H9 (cell line): ENCODE measurements at regions not wholly inside any gene's neighbourhood (a gene's known extent, or its start where the extent isn't known, plus 50 kb on each side); places are given as distances from the start of the nearest gene placed in this dataset.

Experiments used
- DNase-seq: peaks from one replicate; pipeline ENCODE4 v3.0.0-alpha.2; 2017
- H2AFZ ChIP-seq: one replicate; pipeline ENCODE4 v1.6.1; 2013; ENCODE audit warnings: mild to moderate bottlenecking, low read length, control low read depth, moderate library complexity
- H2AK5ac ChIP-seq: 2 replicates; pipeline ENCODE4 v1.6.1; 2013; ENCODE audit warnings: low read length, control low read depth, mixed read lengths; ENCODE audit not compliant: insufficient read length
- H2BK120ac ChIP-seq: one replicate; pipeline ENCODE4 v1.6.1; 2013; ENCODE audit warnings: low read depth, mild to moderate bottlenecking, low read length, control low read depth, inconsistent platforms; ENCODE audit not compliant: poor library complexity, severe bottlenecking
- H2BK12ac ChIP-seq: 2 replicates; pipeline ENCODE4 v1.6.1; 2013; ENCODE audit warnings: low read length, control low read depth, mixed read lengths, low read depth; ENCODE audit not compliant: insufficient read length
- H2BK15ac ChIP-seq: 2 replicates; pipeline ENCODE4 v1.6.1; 2013; ENCODE audit warnings: low read depth, low read length, control low read depth
- H2BK20ac ChIP-seq: one replicate; pipeline ENCODE4 v1.6.1; 2013; ENCODE audit warnings: low read depth, mild to moderate bottlenecking, low read length, control low read depth, inconsistent platforms; ENCODE audit not compliant: poor library complexity, severe bottlenecking
- H2BK5ac ChIP-seq: 2 replicates; pipeline ENCODE4 v1.6.1; 2013; ENCODE audit warnings: low read length, control low read depth, mixed read lengths; ENCODE audit not compliant: insufficient read length
- H3K14ac ChIP-seq: 2 replicates; pipeline ENCODE4 v1.6.1; 2013; ENCODE audit warnings: low read length, control low read depth; ENCODE audit not compliant: insufficient read depth
- H3K18ac ChIP-seq: 2 replicates; pipeline ENCODE4 v1.6.1; 2013; ENCODE audit warnings: low read depth, mild to moderate bottlenecking, mixed read lengths, low read length, control low read depth; ENCODE audit not compliant: insufficient read length
- H3K23ac ChIP-seq: 2 replicates; pipeline ENCODE4 v1.6.1; 2013; ENCODE audit warnings: low read length, control low read depth, mixed read lengths, low read depth; ENCODE audit not compliant: insufficient read length
- H3K23me2 ChIP-seq: 2 replicates; pipeline ENCODE4 v1.6.1; 2013; ENCODE audit warnings: low read depth, mild to moderate bottlenecking, mixed read lengths, low read length, control low read depth; ENCODE audit not compliant: insufficient read length, poor library complexity, severe bottlenecking
- H3K27ac ChIP-seq: 2 replicates; pipeline ENCODE4 v1.5.1; 2013; ENCODE audit warnings: low read length, control low read depth, mixed read lengths, low read depth; ENCODE audit not compliant: insufficient read length
- H3K27me3 ChIP-seq: 2 replicates; pipeline ENCODE4 v1.6.1; 2013; ENCODE audit warnings: low read length, control low read depth, inconsistent platforms; ENCODE audit not compliant: insufficient read depth
- H3K4ac ChIP-seq: 2 replicates; pipeline ENCODE4 v1.6.1; 2013; ENCODE audit warnings: low read depth, mild to moderate bottlenecking, control low read depth, inconsistent platforms, low read length, moderate library complexity
- H3K4me1 ChIP-seq: 2 replicates; pipeline ENCODE4 v1.6.1; 2013; ENCODE audit warnings: low read length, control low read depth, inconsistent platforms; ENCODE audit not compliant: insufficient read depth
- H3K4me2 ChIP-seq: 2 replicates; pipeline ENCODE4 v1.6.1; 2013; ENCODE audit warnings: low read length, control low read depth, mixed read lengths; ENCODE audit not compliant: insufficient read length, insufficient read depth
- H3K56ac ChIP-seq: 2 replicates; pipeline ENCODE4 v1.6.1; 2013; ENCODE audit warnings: low read depth, mild to moderate bottlenecking, mixed read lengths, low read length, control low read depth; ENCODE audit not compliant: insufficient read length
- H3K79me1 ChIP-seq: 2 replicates; pipeline ENCODE4 v1.6.1; 2013; ENCODE audit warnings: low read depth, mild to moderate bottlenecking, moderate library complexity, low read length, control low read depth, inconsistent platforms; ENCODE audit not compliant: insufficient read depth, poor library complexity, severe bottlenecking
- H3K79me2 ChIP-seq: 2 replicates; pipeline ENCODE4 v1.6.1; 2013; ENCODE audit warnings: low read length, control low read depth, inconsistent platforms; ENCODE audit not compliant: insufficient read depth
- H3K9ac ChIP-seq: 2 replicates; pipeline ENCODE4 v1.6.1; 2013; ENCODE audit warnings: low read length, control low read depth, mixed read lengths; ENCODE audit not compliant: insufficient read length; ENCODE audit errors: extremely low read depth
- H3K9me3 ChIP-seq: one replicate; pipeline ENCODE4 v1.6.1; 2013; ENCODE audit warnings: low read depth, low read length, inconsistent platforms; ENCODE audit not compliant: control insufficient read depth
- H3T11ph ChIP-seq: one replicate; pipeline ENCODE4 v1.6.1; 2013; ENCODE audit warnings: mild to moderate bottlenecking, low read length, control low read depth, inconsistent platforms
- H4K20me1 ChIP-seq: one replicate; pipeline ENCODE4 v1.6.1; 2013; ENCODE audit not compliant: control insufficient read depth, insufficient read length, insufficient read depth
- H4K5ac ChIP-seq: 2 replicates; pipeline ENCODE4 v1.6.1; 2013; ENCODE audit warnings: low read depth, mild to moderate bottlenecking, mixed read lengths, low read length, control low read depth; ENCODE audit not compliant: insufficient read length
- H4K8ac ChIP-seq: replicated peaks from 2 replicates; pipeline ENCODE4 v1.6.1; 2013; ENCODE audit warnings: low read length, control low read depth, mixed read lengths, low read depth; ENCODE audit not compliant: insufficient read length
- H4K91ac ChIP-seq: 2 replicates; pipeline ENCODE4 v1.6.1; 2013; ENCODE audit warnings: low read depth, mild to moderate bottlenecking, moderate library complexity, mixed read lengths, low read length, control low read depth; ENCODE audit not compliant: insufficient read length
- H3K27ac Mint-ChIP-seq, 3 experiments: 2 replicates in 2 of 3; 3 replicates in 1 of 3; pipeline ENCODE4 v1.8.0; 2020 to 2021; ENCODE audit warnings: mixed read lengths in 3 of 3, mild to moderate bottlenecking in 1 of 3, moderate library complexity in 1 of 3
- H3K27me3 Mint-ChIP-seq: 2 replicates; pipeline ENCODE4 v1.8.0; 2021; ENCODE audit warnings: low read depth, mild to moderate bottlenecking, moderate library complexity, mixed read lengths
- H3K36me3 Mint-ChIP-seq, 3 experiments: 2 replicates in 2 of 3; 3 replicates in 1 of 3; pipeline ENCODE4 v1.8.0; 2020 to 2021; ENCODE audit warnings: low read depth in 3 of 3, mixed read lengths in 3 of 3; ENCODE audit not compliant: insufficient read depth in 1 of 3
- H3K4me1 Mint-ChIP-seq, 2 experiments: 2 replicates each; pipeline ENCODE4 v1.8.0; 2020; ENCODE audit warnings: mixed read lengths in 2 of 2
- H3K4me3 Mint-ChIP-seq, 2 experiments: 2 replicates in 1 of 2; 3 replicates in 1 of 2; pipeline ENCODE4 v1.8.0; 2020 to 2021; ENCODE audit warnings: mild to moderate bottlenecking in 2 of 2, mixed read lengths in 2 of 2, moderate library complexity in 1 of 2
- H3K9me3 Mint-ChIP-seq, 2 experiments: 2 replicates in 1 of 2; 3 replicates in 1 of 2; pipeline ENCODE4 v1.8.0; 2020; ENCODE audit warnings: mild to moderate bottlenecking in 2 of 2, mixed read lengths in 2 of 2, moderate library complexity in 1 of 2
- WGBS: extraction: QIAGEN DNeasy Blood & Tissue Kit; methylation state at CpG from one replicate; pipeline ENCODE4 v1.1.7; 2013; ENCODE audit warnings: missing lambda C conversion rate, low lambda C conversion rate, mixed read lengths; ENCODE audit not compliant: insufficient read length; ENCODE audit errors: extremely low coverage; 5-methylcytosine and 5-hydroxymethylcytosine counted together
- TF ChIP-seq, protein P1 (sequence below): fragments of 200-600 bp; sonication (generic); conservative IDR thresholded peaks from 3 replicates; pipeline ENCODE4 v1.8.0; 2021; ENCODE audit warnings: antibody characterized with exemption, mild to moderate bottlenecking

DNA sequence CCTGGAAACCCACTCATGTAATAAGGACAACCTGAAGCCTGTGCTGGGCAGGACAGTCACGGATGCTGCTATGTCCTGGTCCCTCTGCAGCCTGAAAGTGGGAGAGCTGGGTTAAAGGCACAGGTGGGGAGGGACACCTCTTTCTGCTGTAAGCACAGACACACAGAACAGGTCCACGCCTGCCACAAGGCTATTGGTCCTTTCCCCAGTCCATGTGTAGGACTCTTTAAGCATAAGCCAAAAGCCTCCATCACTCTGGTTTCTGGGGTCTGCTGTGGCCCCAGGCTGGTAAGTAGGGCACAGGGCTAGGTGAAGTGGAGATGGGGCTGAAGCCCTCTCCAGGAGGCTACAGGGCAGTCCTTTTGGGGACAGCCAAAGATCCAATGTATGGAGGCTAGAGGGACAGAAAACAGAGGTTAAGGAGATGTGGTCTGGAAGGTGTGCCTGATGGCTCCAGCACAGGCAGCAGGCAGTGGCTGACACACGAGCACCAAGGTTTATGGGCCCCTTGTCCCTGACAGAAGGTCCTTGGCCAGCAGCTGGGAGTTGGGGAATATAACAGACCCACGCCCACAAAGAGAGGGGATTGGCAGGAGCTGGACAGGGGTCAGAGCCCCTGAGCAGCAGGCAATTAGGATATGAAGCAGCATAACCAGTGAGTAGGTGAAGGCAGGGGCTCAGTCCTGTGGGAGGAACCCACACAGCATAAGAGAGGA lies 203.6 kb upstream of the MVB12B start:
- no peak for DNase-seq
- no peaks in the 10 kb centered on the region for H3K27me3 ChIP-seq

More for the DNA sequence above, 203.6 kb upstream of the MVB12B start:
- Histone ChIP-seq H3K4ac (no peak overlapping the region), H4K20me1 (no peaks in the 10 kb centered on the region), H2BK12ac (no peak overlapping the region), H3K9ac (no peak overlapping the region), H3K4me1 (no peaks in the 10 kb centered on the region), H3K9me3 (no peaks in the 10 kb centered on the region), H3K79me2 (no peaks in the 10 kb centered on the region), H3T11ph (no peak overlapping the region), H3K14ac (no peak overlapping the region; the same call in 1 of the 2 replicates), H4K91ac (no peak overlapping the region), H3K18ac (no peak overlapping the region), H2BK120ac (no peak overlapping the region), H2AFZ (no peak overlapping the region), H3K4me2 (no peak overlapping the region), H4K5ac (no peak overlapping the region), H2BK5ac (no peak overlapping the region), H2BK15ac (no peak overlapping the region), H2AK5ac (no peak overlapping the region), H4K8ac (no peak overlapping the region), H3K23ac (no peak overlapping the region), H3K56ac (no peak overlapping the region), H3K27ac (no peak overlapping the region), H2BK20ac (no peak overlapping the region), H3K79me1 (no peaks in the 10 kb centered on the region), H3K23me2 (no peaks in the 10 kb centered on the region)
- TF ChIP-seq, protein P1, sequence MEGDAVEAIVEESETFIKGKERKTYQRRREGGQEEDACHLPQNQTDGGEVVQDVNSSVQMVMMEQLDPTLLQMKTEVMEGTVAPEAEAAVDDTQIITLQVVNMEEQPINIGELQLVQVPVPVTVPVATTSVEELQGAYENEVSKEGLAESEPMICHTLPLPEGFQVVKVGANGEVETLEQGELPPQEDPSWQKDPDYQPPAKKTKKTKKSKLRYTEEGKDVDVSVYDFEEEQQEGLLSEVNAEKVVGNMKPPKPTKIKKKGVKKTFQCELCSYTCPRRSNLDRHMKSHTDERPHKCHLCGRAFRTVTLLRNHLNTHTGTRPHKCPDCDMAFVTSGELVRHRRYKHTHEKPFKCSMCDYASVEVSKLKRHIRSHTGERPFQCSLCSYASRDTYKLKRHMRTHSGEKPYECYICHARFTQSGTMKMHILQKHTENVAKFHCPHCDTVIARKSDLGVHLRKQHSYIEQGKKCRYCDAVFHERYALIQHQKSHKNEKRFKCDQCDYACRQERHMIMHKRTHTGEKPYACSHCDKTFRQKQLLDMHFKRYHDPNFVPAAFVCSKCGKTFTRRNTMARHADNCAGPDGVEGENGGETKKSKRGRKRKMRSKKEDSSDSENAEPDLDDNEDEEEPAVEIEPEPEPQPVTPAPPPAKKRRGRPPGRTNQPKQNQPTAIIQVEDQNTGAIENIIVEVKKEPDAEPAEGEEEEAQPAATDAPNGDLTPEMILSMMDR = no peak
- no peak overlapping the region for H3K27ac Mint-ChIP-seq
- WGBS = no CpG with 5 or more reads among the region's 4 CpGs
- no peaks in the 10 kb centered on the region for H3K36me3 Mint-ChIP-seq
- H3K4me1 Mint-ChIP-seq = no peaks in the 10 kb centered on the region
- H3K4me3 Mint-ChIP-seq = no peak overlapping the region
- H3K9me3 Mint-ChIP-seq = no peaks in the 10 kb centered on the region
- peaks cover 36% of the 10 kb centered on the region for H3K27me3 Mint-ChIP-seq
